WTC11 (cell line): ENCODE measurements at regions not wholly inside any gene's neighbourhood (a gene's known extent, or its start where the extent isn't known, plus 50 kb on each side); places are given as distances from the start of the nearest gene placed in this dataset.

ENCODE experiments used
- ATAC-seq: fragments of 200-7000 bp; cut with Tn5 transposase; 2 replicates; pipeline ENCODE4 v1.10.0; 2021; ENCODE audit warnings: mild to moderate bottlenecking, moderate library complexity
- CTCF ChIA-PET: fragments of 300-600 bp; sonication (Branson Sonifier 250); formaldehyde crosslinking; loops from one replicate; lab custom pipeline; 2021; ENCODE audit warnings: antibody characterized with exemption; lab: Charles Lee
- POLR2A ChIA-PET: fragments of 350-600 bp; sonication (Branson Sonifier 250); formaldehyde crosslinking; loops from one replicate; lab custom pipeline; 2021; ENCODE audit warnings: antibody characterized with exemption; lab: Charles Lee
- DNase-seq: peaks from one replicate; pipeline ENCODE4 v3.0.0; 2021; ENCODE audit warnings: low spot score
- H3K27ac Mint-ChIP-seq: 2 replicates; pipeline ENCODE4 v1.8.0; 2021; ENCODE audit warnings: mixed read lengths
- H3K27me3 Mint-ChIP-seq: 2 replicates; pipeline ENCODE4 v1.8.0; 2021; ENCODE audit warnings: low read depth, mild to moderate bottlenecking, moderate library complexity, mixed read lengths
- H3K36me3 Mint-ChIP-seq: 2 replicates; pipeline ENCODE4 v1.8.0; 2021; ENCODE audit warnings: mixed read lengths
- H3K4me1 Mint-ChIP-seq: 2 replicates; pipeline ENCODE4 v1.8.0; 2022; ENCODE audit warnings: mixed read lengths
- H3K4me3 Mint-ChIP-seq: 2 replicates; pipeline ENCODE4 v1.8.0; 2021; ENCODE audit warnings: mild to moderate bottlenecking, moderate library complexity, mixed read lengths
- H3K9me3 Mint-ChIP-seq: 2 replicates; pipeline ENCODE4 v1.8.0; 2021; ENCODE audit warnings: mixed read lengths
- FOXJ3 ChIP-seq: sonication (generic); formaldehyde crosslinking; IDR thresholded peaks from 2 replicates; pipeline ENCODE4 v1.9.0; 2021; ENCODE audit warnings: missing genetic modification reagents, mild to moderate bottlenecking, borderline replicate concordance
- IRF2 ChIP-seq: sonication (generic); formaldehyde crosslinking; IDR thresholded peaks from 2 replicates; pipeline ENCODE4 v1.8.0; 2022; ENCODE audit warnings: low read depth, missing genetic modification reagents, borderline replicate concordance
- ZBTB21 ChIP-seq: sonication (generic); formaldehyde crosslinking; IDR thresholded peaks from 2 replicates; pipeline ENCODE4 v1.8.1; 2023; ENCODE audit warnings: mild to moderate bottlenecking, missing genetic modification reagents, borderline replicate concordance
- ZNF121 ChIP-seq: sonication (generic); formaldehyde crosslinking; IDR thresholded peaks from 2 replicates; pipeline ENCODE4 v1.8.0; 2023; ENCODE audit warnings: missing genetic modification reagents
- ZNF219 ChIP-seq: sonication (generic); formaldehyde crosslinking; IDR thresholded peaks from 2 replicates; pipeline ENCODE4 v1.8.0; 2023; ENCODE audit warnings: missing genetic modification reagents, mild to moderate bottlenecking, borderline replicate concordance
- ZNF232 ChIP-seq: sonication (generic); formaldehyde crosslinking; IDR thresholded peaks from 2 replicates; pipeline ENCODE4 v1.8.0; 2022; ENCODE audit warnings: mild to moderate bottlenecking, missing genetic modification reagents
- TF ChIP-seq, protein P1 (sequence below): sonication (generic); formaldehyde crosslinking; IDR thresholded peaks from 2 replicates; pipeline ENCODE4 v1.8.0; 2023; ENCODE audit warnings: missing genetic modification reagents
- TF ChIP-seq, protein P2 (sequence below): fragments of 200-600 bp; IDR thresholded peaks from 2 replicates; pipeline ENCODE4 v1.8.0; 2022; ENCODE audit warnings: antibody characterized with exemption
- TF ChIP-seq, protein P3 (sequence below): fragments of 250-450 bp; sonication (Bioruptor Pico); conservative IDR thresholded peaks from 2 replicates; pipeline ENCODE4 v1.9.0; 2021; ENCODE audit warnings: mild to moderate bottlenecking
- TF ChIP-seq, protein P4 (sequence below): sonication (generic); formaldehyde crosslinking; IDR thresholded peaks from 2 replicates; pipeline ENCODE4 v1.8.1; 2022; ENCODE audit warnings: low read depth, mild to moderate bottlenecking, moderate library complexity, missing genetic modification reagents, borderline replicate concordance
- TF ChIP-seq, protein P5 (sequence below): sonication (generic); formaldehyde crosslinking; conservative IDR thresholded peaks from 2 replicates; pipeline ENCODE4 v1.8.1; 2022; ENCODE audit warnings: mild to moderate bottlenecking, missing genetic modification reagents
- TF ChIP-seq, protein P6 (sequence below): sonication (generic); formaldehyde crosslinking; IDR thresholded peaks from 2 replicates; pipeline ENCODE4 v1.8.0; 2022; ENCODE audit warnings: missing genetic modification reagents
- TF ChIP-seq, protein P7 (sequence below): sonication (generic); formaldehyde crosslinking; IDR thresholded peaks from 2 replicates; pipeline ENCODE4 v1.8.0; 2023; ENCODE audit warnings: mild to moderate bottlenecking, missing genetic modification reagents
- TF ChIP-seq, protein P8 (sequence below): sonication (generic); formaldehyde crosslinking; IDR thresholded peaks from 2 replicates; pipeline ENCODE4 v1.8.1; 2022; ENCODE audit warnings: missing genetic modification reagents, borderline replicate concordance

DNA sequence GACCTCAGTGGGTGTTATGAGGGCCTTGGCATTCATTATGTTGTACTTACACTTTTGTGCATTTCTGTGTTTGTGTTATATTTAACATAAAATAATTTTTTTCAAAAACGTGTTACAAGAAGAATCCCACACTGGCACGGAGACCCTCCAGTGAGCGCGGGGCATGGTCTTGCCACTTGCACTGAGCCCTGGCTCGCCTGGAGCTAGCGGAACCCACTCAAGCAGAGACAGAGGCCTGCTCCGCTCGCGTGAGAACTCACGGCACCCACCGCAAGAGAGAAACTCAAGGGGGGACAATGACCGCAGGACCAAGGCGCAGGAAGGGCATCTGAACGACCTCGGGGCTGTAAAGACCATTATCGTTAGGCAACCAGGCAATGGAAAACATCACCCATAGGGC is 248.0 kb upstream of the SOX11 start:
- Mint-ChIP-seq H3K9me3 (peaks cover 87% of the 10 kb centered on the region), H3K4me1 (no peaks in the 10 kb centered on the region), H3K27ac (no peak overlapping the region), H3K27me3 (peaks cover 8% of the 10 kb centered on the region; the same call in 1 of the 2 replicates), H3K4me3 (no peak overlapping the region), H3K36me3 (peaks cover 74% of the 10 kb centered on the region)
- no peak for ATAC-seq
- TF ChIP-seq ZNF219 (CRISPR knock-in tag), result no peak
- TF ChIP-seq, protein P1, sequence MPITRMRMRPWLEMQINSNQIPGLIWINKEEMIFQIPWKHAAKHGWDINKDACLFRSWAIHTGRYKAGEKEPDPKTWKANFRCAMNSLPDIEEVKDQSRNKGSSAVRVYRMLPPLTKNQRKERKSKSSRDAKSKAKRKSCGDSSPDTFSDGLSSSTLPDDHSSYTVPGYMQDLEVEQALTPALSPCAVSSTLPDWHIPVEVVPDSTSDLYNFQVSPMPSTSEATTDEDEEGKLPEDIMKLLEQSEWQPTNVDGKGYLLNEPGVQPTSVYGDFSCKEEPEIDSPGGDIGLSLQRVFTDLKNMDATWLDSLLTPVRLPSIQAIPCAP (CRISPR knock-in tag), result no peak
- TF ChIP-seq, protein P2, sequence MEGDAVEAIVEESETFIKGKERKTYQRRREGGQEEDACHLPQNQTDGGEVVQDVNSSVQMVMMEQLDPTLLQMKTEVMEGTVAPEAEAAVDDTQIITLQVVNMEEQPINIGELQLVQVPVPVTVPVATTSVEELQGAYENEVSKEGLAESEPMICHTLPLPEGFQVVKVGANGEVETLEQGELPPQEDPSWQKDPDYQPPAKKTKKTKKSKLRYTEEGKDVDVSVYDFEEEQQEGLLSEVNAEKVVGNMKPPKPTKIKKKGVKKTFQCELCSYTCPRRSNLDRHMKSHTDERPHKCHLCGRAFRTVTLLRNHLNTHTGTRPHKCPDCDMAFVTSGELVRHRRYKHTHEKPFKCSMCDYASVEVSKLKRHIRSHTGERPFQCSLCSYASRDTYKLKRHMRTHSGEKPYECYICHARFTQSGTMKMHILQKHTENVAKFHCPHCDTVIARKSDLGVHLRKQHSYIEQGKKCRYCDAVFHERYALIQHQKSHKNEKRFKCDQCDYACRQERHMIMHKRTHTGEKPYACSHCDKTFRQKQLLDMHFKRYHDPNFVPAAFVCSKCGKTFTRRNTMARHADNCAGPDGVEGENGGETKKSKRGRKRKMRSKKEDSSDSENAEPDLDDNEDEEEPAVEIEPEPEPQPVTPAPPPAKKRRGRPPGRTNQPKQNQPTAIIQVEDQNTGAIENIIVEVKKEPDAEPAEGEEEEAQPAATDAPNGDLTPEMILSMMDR, result no peak
- TF ChIP-seq, protein P3, sequence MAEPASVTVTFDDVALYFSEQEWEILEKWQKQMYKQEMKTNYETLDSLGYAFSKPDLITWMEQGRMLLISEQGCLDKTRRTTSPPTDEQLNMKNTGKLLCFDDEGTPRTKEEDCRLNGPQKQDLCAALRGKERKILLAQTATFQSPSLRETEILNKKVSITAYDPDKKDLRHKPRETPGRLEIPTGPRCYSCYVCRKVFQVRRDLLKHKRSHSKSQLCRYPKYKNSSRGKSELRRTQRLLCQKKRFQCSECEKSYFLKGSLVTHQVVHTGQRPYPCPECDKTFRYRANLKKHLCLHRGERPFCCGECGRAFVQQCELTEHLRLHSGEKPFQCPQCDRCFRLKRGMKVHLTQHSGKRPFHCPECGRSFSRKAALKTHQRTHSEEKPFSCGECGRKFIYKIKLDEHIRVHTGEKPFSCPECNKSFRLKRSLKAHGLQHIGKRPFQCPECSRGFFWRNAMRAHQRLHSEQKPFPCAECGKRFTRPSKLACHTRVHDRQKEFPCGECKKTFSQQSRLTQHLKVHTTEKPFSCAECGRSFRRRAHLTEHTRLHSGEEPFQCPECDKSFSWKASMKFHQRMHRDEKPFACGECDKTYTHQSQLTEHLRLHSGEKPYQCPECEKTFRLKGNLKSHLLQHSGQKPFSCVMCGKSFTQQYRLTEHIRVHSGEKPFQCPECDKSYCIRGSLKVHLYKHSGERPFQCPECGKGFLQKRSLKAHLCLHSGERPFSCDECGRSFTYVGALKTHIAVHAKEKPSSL (CRISPR knock-in tag), result no peak
- DNase-seq, result no peak
- CTCF ChIA-PET, result no interaction called here
- POLR2A ChIA-PET, result no interaction called here

DNA sequence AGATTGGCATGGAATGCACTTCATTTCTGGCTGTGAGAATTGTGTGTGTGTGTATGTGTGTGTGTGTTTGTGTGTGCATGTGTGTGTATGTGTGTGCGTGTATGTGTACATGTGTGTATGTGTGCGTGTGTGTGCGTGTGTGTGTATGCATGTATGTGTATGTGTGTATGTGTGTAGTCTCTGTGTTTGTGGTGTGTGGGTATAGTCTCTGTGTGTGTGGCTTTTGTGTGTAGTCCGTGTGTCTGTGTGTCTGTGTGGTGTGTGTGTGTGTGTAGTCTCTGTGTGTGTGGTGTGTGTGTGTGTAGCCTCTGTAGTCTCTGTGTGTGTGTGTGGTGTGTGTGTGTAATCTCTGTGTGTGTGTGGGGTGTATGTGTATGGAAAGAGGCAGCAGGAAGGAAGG is 247.3 kb upstream of the SOX11 start:
- ATAC-seq, result no peak
- DNase-seq, result no peak
- H3K4me1 Mint-ChIP-seq, result no peaks in the 10 kb centered on the region
- peaks cover 68% of the 10 kb centered on the region for H3K36me3 Mint-ChIP-seq
- TF ChIP-seq, protein P4, sequence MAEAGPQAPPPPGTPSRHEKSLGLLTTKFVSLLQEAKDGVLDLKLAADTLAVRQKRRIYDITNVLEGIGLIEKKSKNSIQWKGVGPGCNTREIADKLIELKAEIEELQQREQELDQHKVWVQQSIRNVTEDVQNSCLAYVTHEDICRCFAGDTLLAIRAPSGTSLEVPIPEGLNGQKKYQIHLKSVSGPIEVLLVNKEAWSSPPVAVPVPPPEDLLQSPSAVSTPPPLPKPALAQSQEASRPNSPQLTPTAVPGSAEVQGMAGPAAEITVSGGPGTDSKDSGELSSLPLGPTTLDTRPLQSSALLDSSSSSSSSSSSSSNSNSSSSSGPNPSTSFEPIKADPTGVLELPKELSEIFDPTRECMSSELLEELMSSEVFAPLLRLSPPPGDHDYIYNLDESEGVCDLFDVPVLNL (CRISPR knock-in tag), result no peak
- TF ChIP-seq, protein P5, sequence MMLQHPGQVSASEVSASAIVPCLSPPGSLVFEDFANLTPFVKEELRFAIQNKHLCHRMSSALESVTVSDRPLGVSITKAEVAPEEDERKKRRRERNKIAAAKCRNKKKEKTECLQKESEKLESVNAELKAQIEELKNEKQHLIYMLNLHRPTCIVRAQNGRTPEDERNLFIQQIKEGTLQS (CRISPR knock-in tag), result no peak
- TF ChIP-seq FOXJ3 (no peak), ZNF121 (CRISPR knock-in tag) (no peak), IRF2 (CRISPR knock-in tag) (no peak), ZNF232 (CRISPR knock-in tag) (no peak), ZBTB21 (CRISPR knock-in tag) (no peak)
- TF ChIP-seq, protein P6, sequence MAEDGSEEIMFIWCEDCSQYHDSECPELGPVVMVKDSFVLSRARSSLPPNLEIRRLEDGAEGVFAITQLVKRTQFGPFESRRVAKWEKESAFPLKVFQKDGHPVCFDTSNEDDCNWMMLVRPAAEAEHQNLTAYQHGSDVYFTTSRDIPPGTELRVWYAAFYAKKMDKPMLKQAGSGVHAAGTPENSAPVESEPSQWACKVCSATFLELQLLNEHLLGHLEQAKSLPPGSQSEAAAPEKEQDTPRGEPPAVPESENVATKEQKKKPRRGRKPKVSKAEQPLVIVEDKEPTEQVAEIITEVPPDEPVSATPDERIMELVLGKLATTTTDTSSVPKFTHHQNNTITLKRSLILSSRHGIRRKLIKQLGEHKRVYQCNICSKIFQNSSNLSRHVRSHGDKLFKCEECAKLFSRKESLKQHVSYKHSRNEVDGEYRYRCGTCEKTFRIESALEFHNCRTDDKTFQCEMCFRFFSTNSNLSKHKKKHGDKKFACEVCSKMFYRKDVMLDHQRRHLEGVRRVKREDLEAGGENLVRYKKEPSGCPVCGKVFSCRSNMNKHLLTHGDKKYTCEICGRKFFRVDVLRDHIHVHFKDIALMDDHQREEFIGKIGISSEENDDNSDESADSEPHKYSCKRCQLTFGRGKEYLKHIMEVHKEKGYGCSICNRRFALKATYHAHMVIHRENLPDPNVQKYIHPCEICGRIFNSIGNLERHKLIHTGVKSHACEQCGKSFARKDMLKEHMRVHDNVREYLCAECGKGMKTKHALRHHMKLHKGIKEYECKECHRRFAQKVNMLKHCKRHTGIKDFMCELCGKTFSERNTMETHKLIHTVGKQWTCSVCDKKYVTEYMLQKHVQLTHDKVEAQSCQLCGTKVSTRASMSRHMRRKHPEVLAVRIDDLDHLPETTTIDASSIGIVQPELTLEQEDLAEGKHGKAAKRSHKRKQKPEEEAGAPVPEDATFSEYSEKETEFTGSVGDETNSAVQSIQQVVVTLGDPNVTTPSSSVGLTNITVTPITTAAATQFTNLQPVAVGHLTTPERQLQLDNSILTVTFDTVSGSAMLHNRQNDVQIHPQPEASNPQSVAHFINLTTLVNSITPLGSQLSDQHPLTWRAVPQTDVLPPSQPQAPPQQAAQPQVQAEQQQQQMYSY (CRISPR knock-in tag), result no peak
- TF ChIP-seq, protein P7, sequence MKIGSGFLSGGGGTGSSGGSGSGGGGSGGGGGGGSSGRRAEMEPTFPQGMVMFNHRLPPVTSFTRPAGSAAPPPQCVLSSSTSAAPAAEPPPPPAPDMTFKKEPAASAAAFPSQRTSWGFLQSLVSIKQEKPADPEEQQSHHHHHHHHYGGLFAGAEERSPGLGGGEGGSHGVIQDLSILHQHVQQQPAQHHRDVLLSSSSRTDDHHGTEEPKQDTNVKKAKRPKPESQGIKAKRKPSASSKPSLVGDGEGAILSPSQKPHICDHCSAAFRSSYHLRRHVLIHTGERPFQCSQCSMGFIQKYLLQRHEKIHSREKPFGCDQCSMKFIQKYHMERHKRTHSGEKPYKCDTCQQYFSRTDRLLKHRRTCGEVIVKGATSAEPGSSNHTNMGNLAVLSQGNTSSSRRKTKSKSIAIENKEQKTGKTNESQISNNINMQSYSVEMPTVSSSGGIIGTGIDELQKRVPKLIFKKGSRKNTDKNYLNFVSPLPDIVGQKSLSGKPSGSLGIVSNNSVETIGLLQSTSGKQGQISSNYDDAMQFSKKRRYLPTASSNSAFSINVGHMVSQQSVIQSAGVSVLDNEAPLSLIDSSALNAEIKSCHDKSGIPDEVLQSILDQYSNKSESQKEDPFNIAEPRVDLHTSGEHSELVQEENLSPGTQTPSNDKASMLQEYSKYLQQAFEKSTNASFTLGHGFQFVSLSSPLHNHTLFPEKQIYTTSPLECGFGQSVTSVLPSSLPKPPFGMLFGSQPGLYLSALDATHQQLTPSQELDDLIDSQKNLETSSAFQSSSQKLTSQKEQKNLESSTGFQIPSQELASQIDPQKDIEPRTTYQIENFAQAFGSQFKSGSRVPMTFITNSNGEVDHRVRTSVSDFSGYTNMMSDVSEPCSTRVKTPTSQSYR, result no peak
- TF ChIP-seq, protein P8, sequence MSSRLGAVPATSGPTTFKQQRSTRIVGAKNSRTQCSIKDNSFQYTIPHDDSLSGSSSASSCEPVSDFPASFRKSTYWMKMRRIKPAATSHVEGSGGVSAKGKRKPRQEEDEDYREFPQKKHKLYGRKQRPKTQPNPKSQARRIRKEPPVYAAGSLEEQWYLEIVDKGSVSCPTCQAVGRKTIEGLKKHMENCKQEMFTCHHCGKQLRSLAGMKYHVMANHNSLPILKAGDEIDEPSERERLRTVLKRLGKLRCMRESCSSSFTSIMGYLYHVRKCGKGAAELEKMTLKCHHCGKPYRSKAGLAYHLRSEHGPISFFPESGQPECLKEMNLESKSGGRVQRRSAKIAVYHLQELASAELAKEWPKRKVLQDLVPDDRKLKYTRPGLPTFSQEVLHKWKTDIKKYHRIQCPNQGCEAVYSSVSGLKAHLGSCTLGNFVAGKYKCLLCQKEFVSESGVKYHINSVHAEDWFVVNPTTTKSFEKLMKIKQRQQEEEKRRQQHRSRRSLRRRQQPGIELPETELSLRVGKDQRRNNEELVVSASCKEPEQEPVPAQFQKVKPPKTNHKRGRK (CRISPR knock-in tag), result no peak
- TF ChIP-seq, protein P2, result no peak
- no peak overlapping the region for H3K27ac Mint-ChIP-seq
- ChIA-PET POLR2A (no interaction called here), CTCF (no interaction called here)
- H3K9me3 Mint-ChIP-seq, result peaks cover 80% of the 10 kb centered on the region
- peaks cover 8% of the 10 kb centered on the region; the same call in 1 of the 2 replicates for H3K27me3 Mint-ChIP-seq
- no peak overlapping the region for H3K4me3 Mint-ChIP-seq
